GM12878 (cell line): ENCODE measurements at regions not wholly inside any gene's neighbourhood (a gene's known extent, or its start where the extent isn't known, plus 50 kb on each side); places are given as distances from the start of the nearest gene placed in this dataset.

ENCODE experiments used
- ATAC-seq: fragments of 200-7000 bp; cut with Tn5 transposase; 3 replicates; pipeline ENCODE4 v1.9.1; 2020; ENCODE audit warnings: mild to moderate bottlenecking, moderate library complexity
- BruUV-seq: library from RNA; stranded (reverse); fragments of 400-500 nt; replicated peaks from 2 replicates; lab custom pipeline; 2021; lab: Mats Ljungman, UMichigan
- CTCF ChIA-PET: fragments of 300-600 bp; sonication (Branson Sonifier 250); formaldehyde crosslinking; extraction: SDS; loops from one replicate; lab custom pipeline; 2021; ENCODE audit warnings: inconsistent platforms; lab: Yijun Ruan, JAX
- POLR2A ChIA-PET: fragments of 350-600 bp; formaldehyde crosslinking; extraction: SDS; loops from one replicate; lab custom pipeline; 2021; ENCODE audit warnings: inconsistent platforms; lab: Charles Lee
- RAD21 ChIA-PET: fragments of 300-600 bp; sonication (Branson Sonifier 250); formaldehyde crosslinking; loops from one replicate; lab custom pipeline; 2023; ENCODE audit warnings: antibody characterized with exemption; ENCODE audit not compliant: unreplicated experiment; lab: Charles Lee
- SMC1A ChIA-PET: fragments of 300-600 bp; sonication (Branson Sonifier 250); formaldehyde crosslinking; loops from one replicate; lab custom pipeline; 2023; ENCODE audit not compliant: unreplicated experiment, uncharacterized antibody; lab: Charles Lee
- DNase-seq: peaks from one replicate; pipeline ENCODE4 v3.0.0-alpha.2; 2011; ENCODE audit warnings: low read depth, low spot score
- FAIRE-seq: peaks from 3 replicates; lab custom pipeline; 2011; peaks lifted over from hg19 to GRCh38; lab: Jason Lieb, UNC
- H2AFZ ChIP-seq: 2 replicates; pipeline ENCODE4 v1.6.0; 2011; ENCODE audit warnings: low read depth, low read length, control low read depth; ENCODE audit not compliant: control insufficient read depth
- H3K27ac ChIP-seq: 2 replicates; pipeline ENCODE4 v1.5.1; 2011; ENCODE audit warnings: control low read depth; ENCODE audit not compliant: control insufficient read depth, insufficient read depth
- H3K27me3 ChIP-seq, 2 experiments: replicated peaks in 1 of 2; 2 replicates each; pipeline versions ENCODE4 v1.6.0 to v1.6.1; 2011; ENCODE audit warnings: low read length in 1 of 2; ENCODE audit not compliant: control insufficient read depth in 2 of 2, insufficient read depth in 2 of 2
- H3K36me3 ChIP-seq, 2 experiments: 2 replicates each; pipeline ENCODE4 v1.5.1; 2011; ENCODE audit warnings: low read length in 1 of 2; ENCODE audit not compliant: control insufficient read depth in 2 of 2, insufficient read depth in 2 of 2
- H3K4me1 ChIP-seq: 2 replicates; pipeline ENCODE4 v1.6.1; 2011; ENCODE audit warnings: mild to moderate bottlenecking, low read length, moderate library complexity, mixed read lengths; ENCODE audit not compliant: control insufficient read depth, insufficient read depth
- H3K4me2 ChIP-seq: 2 replicates; pipeline ENCODE4 v1.6.0; 2011; ENCODE audit warnings: control low read depth; ENCODE audit not compliant: control insufficient read depth, insufficient read depth
- H3K4me3 ChIP-seq: fragments of 200-600 bp; sonication (generic); 2 replicates; pipeline ENCODE4 v1.5.1; 2016
- H3K79me2 ChIP-seq: 2 replicates; pipeline ENCODE4 v1.6.0; 2011; ENCODE audit warnings: low read length; ENCODE audit not compliant: control insufficient read depth, insufficient read depth
- H3K9ac ChIP-seq: 2 replicates; pipeline ENCODE4 v1.8.0; 2011; ENCODE audit warnings: low read length, control low read depth, mixed read lengths; ENCODE audit not compliant: control insufficient read depth, insufficient read depth
- H3K9me3 ChIP-seq: replicated peaks from 3 replicates; pipeline ENCODE4 v1.5.1; 2011; ENCODE audit warnings: mild to moderate bottlenecking, low read length; ENCODE audit not compliant: control insufficient read depth, insufficient read depth
- H4K20me1 ChIP-seq: 2 replicates; pipeline ENCODE4 v1.6.0; 2011; ENCODE audit not compliant: control insufficient read depth, insufficient read depth
- BHLHE40 ChIP-seq, 2 experiments: fragments of 450-650 bp in 1 of 2; IDR thresholded peaks; 2 replicates each; pipeline ENCODE4 v1.6.1; 2011 to 2017; ENCODE audit warnings: low read depth in 2 of 2, borderline replicate concordance in 1 of 2, improper control_type of control experiment in 1 of 2, low read length in 1 of 2, mild to moderate bottlenecking in 1 of 2
- BRCA1 ChIP-seq: IDR thresholded peaks from 2 replicates; pipeline ENCODE4 v1.6.1; 2011; ENCODE audit warnings: low read depth, low read length, improper control_type of control experiment
- CBFB ChIP-seq: IDR thresholded peaks from 2 replicates; pipeline ENCODE4 v1.6.1; 2016; ENCODE audit warnings: antibody characterized with exemption, low read depth
- CEBPB ChIP-seq, 2 experiments: fragments of 150-350 bp in 1 of 2; IDR thresholded peaks; 2 replicates each; pipeline ENCODE4 v1.6.1; 2012 to 2014; ENCODE audit warnings: low read depth in 2 of 2, low read length in 2 of 2, borderline replicate concordance in 1 of 2, inconsistent platforms in 1 of 2
- CHD1 ChIP-seq: IDR thresholded peaks from 2 replicates; pipeline ENCODE4 v1.6.1; 2012; ENCODE audit warnings: low read depth, low read length, improper control_type of control experiment
- EGR1 ChIP-seq, 2 experiments: IDR thresholded peaks; 1 replicate in 1 of 2; 2 replicates in 1 of 2; pipeline ENCODE4 v1.6.1; 2011 to 2012; ENCODE audit warnings: low read depth in 2 of 2, low read length in 2 of 2, borderline replicate concordance in 1 of 2, mild to moderate bottlenecking in 1 of 2, moderate library complexity in 1 of 2
- NBN ChIP-seq: fragments of 450-650 bp; IDR thresholded peaks from 2 replicates; pipeline ENCODE4 v1.6.1; 2016
- RAD21 ChIP-seq: IDR thresholded peaks from 2 replicates; pipeline ENCODE4 v1.6.1; 2011; ENCODE audit warnings: mild to moderate bottlenecking, low read depth, low read length, moderate library complexity; ENCODE audit not compliant: insufficient read depth
- RELA ChIP-seq: fragments of 450-650 bp; IDR thresholded peaks from 2 replicates; pipeline ENCODE4 v1.8.0; 2014; ENCODE audit warnings: borderline replicate concordance; ENCODE audit not compliant: partially characterized antibody
- RELB ChIP-seq: fragments of 450-650 bp; IDR thresholded peaks from 2 replicates; pipeline ENCODE4 v1.6.1; 2017; ENCODE audit warnings: low read depth, mild to moderate bottlenecking, moderate library complexity
- RUNX3 ChIP-seq: IDR thresholded peaks from 2 replicates; pipeline ENCODE4 v1.6.1; 2012; ENCODE audit warnings: low read length, inconsistent platforms
- SMARCA5 ChIP-seq: fragments of 450-650 bp; IDR thresholded peaks from 2 replicates; pipeline ENCODE4 v1.6.1; 2017; ENCODE audit warnings: mild to moderate bottlenecking
- STAT1 ChIP-seq: fragments of 450-650 bp; conservative IDR thresholded peaks from 2 replicates; pipeline ENCODE4 v1.6.1; 2014; ENCODE audit warnings: antibody characterized with exemption, mild to moderate bottlenecking
- STAT3 ChIP-seq: IDR thresholded peaks from 2 replicates; pipeline ENCODE4 v1.6.1; 2011; ENCODE audit warnings: low read depth, low read length, improper control_type of control experiment
- TCF7 ChIP-seq: IDR thresholded peaks from 2 replicates; pipeline ENCODE4 v1.6.1; 2014; ENCODE audit warnings: antibody characterized with exemption, borderline replicate concordance
- YBX1 ChIP-seq: fragments of 450-650 bp; IDR thresholded peaks from 2 replicates; pipeline ENCODE4 v1.6.1; 2016; ENCODE audit warnings: antibody characterized with exemption
- ZSCAN29 ChIP-seq: fragments of 450-650 bp; IDR thresholded peaks from 2 replicates; pipeline ENCODE4 v1.6.1; 2017; ENCODE audit warnings: mild to moderate bottlenecking, moderate library complexity
- WGBS: methylation state at CpG from one replicate; pipeline ENCODE4 v1.1.6; 2016; ENCODE audit warnings: low lambda C conversion rate; ENCODE audit not compliant: insufficient replicate concordance, insufficient coverage; ENCODE audit errors: missing lambda C conversion rate; 5-methylcytosine and 5-hydroxymethylcytosine counted together
- in situ Hi-C: fragments of 300-500 bp; cut with MboI; formaldehyde crosslinking; loops from 9 replicates; pipeline ENCODE4 v1.14.3; 2018; ENCODE audit warnings: mixed read lengths
- intact Hi-C: fragments of 100-400 bp; cut with micrococcal nuclease; formaldehyde crosslinking; loops from one replicate; pipeline ENCODE4 v1.14.2; 2022; ENCODE audit not compliant: unreplicated experiment
- TF ChIP-seq, protein P1 (sequence below): IDR thresholded peaks from 2 replicates; pipeline ENCODE4 v1.6.1; 2011; ENCODE audit warnings: borderline replicate concordance, low read depth, mild to moderate bottlenecking, moderate library complexity, low read length; ENCODE audit not compliant: insufficient read depth, poor library complexity, severe bottlenecking
- TF ChIP-seq, protein P2 (sequence below), 3 experiments: IDR thresholded peaks in 2 of 3; conservative IDR thresholded peaks in 1 of 3; 2 replicates each; pipeline ENCODE4 v1.5.1; 2011; ENCODE audit warnings: low read depth in 3 of 3, low read length in 3 of 3, mild to moderate bottlenecking in 3 of 3, control low read depth in 2 of 3, moderate library complexity in 2 of 3, inconsistent platforms in 1 of 3, mixed read lengths in 1 of 3; ENCODE audit not compliant: control insufficient read depth in 2 of 3, insufficient read depth in 1 of 3; ENCODE audit errors: extremely low read depth in 1 of 3
- TF ChIP-seq, protein P3 (sequence below): fragments of 450-650 bp; IDR thresholded peaks from 2 replicates; pipeline ENCODE4 v1.6.1; 2016; ENCODE audit warnings: mild to moderate bottlenecking

DNA sequence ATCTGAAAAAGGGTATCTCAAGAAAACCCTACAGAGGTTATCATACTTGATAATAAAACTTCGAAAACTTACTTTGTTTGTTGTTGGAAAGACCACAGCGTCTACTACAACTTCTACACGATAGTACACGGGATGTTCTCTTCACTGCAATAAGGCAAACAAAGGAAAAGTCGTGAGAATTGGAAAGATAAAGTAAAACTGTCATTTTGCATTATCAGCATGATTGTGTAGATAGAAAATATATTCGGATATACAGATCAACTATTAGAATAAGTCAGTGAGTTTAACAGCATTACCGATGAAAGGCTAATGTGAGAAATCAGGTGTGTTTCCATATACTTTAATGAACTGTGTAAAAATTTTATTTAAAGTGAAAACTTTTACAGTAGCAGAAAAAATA is 287.4 kb downstream of the KLF6 start:
- ATAC-seq (no peak), FAIRE-seq (no peak), DNase-seq (no peak)
- POLR2A ChIA-PET, result no interaction called here
- RAD21 ChIA-PET, result no interaction called here
- no TSS peak for BruUV-seq
- in situ Hi-C loops, result no loop called here
- no peaks in the 10 kb centered on the region for H3K27me3 ChIP-seq
- no peak overlapping the region for H3K27ac ChIP-seq
- H3K4me3 ChIP-seq, result no peak overlapping the region
- no peaks in the 10 kb centered on the region for H3K9me3 ChIP-seq
- H3K79me2 ChIP-seq, result no peaks in the 10 kb centered on the region
- no peak overlapping the region for H3K9ac ChIP-seq
- CTCF ChIA-PET, result no interaction called here
- H4K20me1 ChIP-seq, result no peaks in the 10 kb centered on the region
- no peak overlapping the region for H2AFZ ChIP-seq
- intact Hi-C loops, result no loop called here
- WGBS, result 52% methylated on average over 7 of the region's 7 CpGs
- SMC1A ChIA-PET, result no interaction called here
- no peak overlapping the region for H3K4me2 ChIP-seq
- no peaks in the 10 kb centered on the region for H3K36me3 ChIP-seq
- TF ChIP-seq, protein P1, sequence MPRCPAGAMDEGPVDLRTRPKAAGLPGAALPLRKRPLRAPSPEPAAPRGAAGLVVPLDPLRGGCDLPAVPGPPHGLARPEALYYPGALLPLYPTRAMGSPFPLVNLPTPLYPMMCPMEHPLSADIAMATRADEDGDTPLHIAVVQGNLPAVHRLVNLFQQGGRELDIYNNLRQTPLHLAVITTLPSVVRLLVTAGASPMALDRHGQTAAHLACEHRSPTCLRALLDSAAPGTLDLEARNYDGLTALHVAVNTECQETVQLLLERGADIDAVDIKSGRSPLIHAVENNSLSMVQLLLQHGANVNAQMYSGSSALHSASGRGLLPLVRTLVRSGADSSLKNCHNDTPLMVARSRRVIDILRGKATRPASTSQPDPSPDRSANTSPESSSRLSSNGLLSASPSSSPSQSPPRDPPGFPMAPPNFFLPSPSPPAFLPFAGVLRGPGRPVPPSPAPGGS, result no peak
- TF ChIP-seq ZSCAN29 (no peak), SMARCA5 (no peak), RUNX3 (no peak), CEBPB (IDR thresholded peaks at IDR 0.05; ENCODE audit: borderline replicate concordance in 1 of 2, low read depth in 2 of 2, low read length in 2 of 2) (no peak), BRCA1 (no peak), CHD1 (no peak), STAT3 (no peak), STAT1 (no peak), RAD21 (no peak), CBFB (no peak), YBX1 (no peak), NBN (no peak), EGR1 (IDR thresholded peaks at IDR 0.05; ENCODE audit: borderline replicate concordance in 1 of 2, low read depth in 2 of 2, low read length in 2 of 2) (no peak), RELA (no peak), BHLHE40 (IDR thresholded peaks at IDR 0.05; ENCODE audit: borderline replicate concordance in 1 of 2, low read depth in 2 of 2, low read length in 1 of 2) (no peak), TCF7 (no peak), RELB (no peak)
- TF ChIP-seq, protein P2, sequence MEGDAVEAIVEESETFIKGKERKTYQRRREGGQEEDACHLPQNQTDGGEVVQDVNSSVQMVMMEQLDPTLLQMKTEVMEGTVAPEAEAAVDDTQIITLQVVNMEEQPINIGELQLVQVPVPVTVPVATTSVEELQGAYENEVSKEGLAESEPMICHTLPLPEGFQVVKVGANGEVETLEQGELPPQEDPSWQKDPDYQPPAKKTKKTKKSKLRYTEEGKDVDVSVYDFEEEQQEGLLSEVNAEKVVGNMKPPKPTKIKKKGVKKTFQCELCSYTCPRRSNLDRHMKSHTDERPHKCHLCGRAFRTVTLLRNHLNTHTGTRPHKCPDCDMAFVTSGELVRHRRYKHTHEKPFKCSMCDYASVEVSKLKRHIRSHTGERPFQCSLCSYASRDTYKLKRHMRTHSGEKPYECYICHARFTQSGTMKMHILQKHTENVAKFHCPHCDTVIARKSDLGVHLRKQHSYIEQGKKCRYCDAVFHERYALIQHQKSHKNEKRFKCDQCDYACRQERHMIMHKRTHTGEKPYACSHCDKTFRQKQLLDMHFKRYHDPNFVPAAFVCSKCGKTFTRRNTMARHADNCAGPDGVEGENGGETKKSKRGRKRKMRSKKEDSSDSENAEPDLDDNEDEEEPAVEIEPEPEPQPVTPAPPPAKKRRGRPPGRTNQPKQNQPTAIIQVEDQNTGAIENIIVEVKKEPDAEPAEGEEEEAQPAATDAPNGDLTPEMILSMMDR (IDR thresholded peaks at IDR 0.05 in 2 of 3, conservative IDR thresholded peaks at IDR 0.05 in 1 of 3; ENCODE audit: control insufficient read depth in 2 of 3, extremely low read depth in 1 of 3, insufficient read depth in 1 of 3, low read depth in 3 of 3, low read length in 3 of 3), result no peak
- TF ChIP-seq, protein P3, sequence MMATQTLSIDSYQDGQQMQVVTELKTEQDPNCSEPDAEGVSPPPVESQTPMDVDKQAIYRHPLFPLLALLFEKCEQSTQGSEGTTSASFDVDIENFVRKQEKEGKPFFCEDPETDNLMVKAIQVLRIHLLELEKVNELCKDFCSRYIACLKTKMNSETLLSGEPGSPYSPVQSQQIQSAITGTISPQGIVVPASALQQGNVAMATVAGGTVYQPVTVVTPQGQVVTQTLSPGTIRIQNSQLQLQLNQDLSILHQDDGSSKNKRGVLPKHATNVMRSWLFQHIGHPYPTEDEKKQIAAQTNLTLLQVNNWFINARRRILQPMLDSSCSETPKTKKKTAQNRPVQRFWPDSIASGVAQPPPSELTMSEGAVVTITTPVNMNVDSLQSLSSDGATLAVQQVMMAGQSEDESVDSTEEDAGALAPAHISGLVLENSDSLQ, result no peak
- no peaks in the 10 kb centered on the region for H3K4me1 ChIP-seq
